AG10803 (cell line): ENCODE measurements at regions not wholly inside any gene's neighbourhood (a gene's known extent, or its start where the extent isn't known, plus 50 kb on each side); places are given as distances from the start of the nearest gene placed in this dataset.
A peak's percentile ranks its signal among the peaks of the same experiment; 100 is the strongest.

ENCODE experiments used
- DNase-seq: peaks from one replicate; pipeline ENCODE4 v3.0.0; 2010; ENCODE audit warnings: low read depth
- H3K4me3 ChIP-seq: 2 replicates; pipeline ENCODE4 v1.5.1; 2011; ENCODE audit warnings: mild to moderate bottlenecking, low read length, control low read depth
- CTCF ChIP-seq: conservative IDR thresholded peaks from 2 replicates; pipeline ENCODE4 v1.5.1; 2011; ENCODE audit warnings: mild to moderate bottlenecking, low read length, control low read depth, inconsistent platforms

DNA sequence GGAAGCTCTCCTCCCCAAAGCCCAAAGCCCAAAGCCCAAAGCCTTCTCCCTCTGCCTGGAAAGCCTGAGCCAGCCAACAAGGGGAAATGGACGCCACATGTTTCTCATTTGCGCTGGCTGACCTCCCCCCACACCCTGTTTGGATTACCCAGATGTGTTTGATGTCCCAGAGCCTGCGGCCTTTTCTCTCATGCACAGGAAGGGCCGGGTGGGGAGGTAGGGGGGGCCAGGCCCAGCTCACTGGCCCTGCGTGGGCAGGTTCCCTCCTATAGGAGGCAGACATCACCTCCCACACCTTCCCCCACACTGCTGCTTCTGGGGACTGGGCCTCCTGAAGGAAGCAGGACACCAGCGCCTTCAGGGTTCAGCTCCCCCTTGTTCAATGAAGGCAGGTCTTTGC, 116.3 kb downstream of the NAV1 start:
- peak; percentile 94 for DNase-seq
- peak; percentile 38 for TF ChIP-seq CTCF
- no peak overlapping the region for H3K4me3 ChIP-seq

DNA sequence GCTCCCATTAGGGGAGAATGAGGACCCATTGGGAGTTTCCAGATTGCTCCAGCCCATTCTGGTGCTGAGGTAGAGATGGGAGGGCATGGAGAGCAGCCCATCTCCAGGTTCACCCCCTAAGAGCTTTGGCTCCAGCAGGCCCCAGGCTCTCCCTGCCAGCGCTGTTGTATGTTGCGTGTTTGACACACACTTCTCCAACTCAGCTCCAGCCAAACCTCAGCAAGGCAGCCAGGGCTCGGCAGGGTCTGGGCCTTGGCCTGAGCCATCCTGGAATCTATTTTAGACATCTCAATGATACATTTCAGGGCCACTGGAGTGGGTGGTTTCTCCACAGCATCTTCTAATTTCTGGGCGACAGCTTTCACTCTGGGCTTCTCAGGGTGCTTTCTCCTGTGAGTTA, 117.0 kb downstream of the NAV1 start:
- no peak for TF ChIP-seq CTCF
- DNase-seq = peak; percentile 68
- H3K4me3 ChIP-seq = no peak overlapping the region

DNA sequence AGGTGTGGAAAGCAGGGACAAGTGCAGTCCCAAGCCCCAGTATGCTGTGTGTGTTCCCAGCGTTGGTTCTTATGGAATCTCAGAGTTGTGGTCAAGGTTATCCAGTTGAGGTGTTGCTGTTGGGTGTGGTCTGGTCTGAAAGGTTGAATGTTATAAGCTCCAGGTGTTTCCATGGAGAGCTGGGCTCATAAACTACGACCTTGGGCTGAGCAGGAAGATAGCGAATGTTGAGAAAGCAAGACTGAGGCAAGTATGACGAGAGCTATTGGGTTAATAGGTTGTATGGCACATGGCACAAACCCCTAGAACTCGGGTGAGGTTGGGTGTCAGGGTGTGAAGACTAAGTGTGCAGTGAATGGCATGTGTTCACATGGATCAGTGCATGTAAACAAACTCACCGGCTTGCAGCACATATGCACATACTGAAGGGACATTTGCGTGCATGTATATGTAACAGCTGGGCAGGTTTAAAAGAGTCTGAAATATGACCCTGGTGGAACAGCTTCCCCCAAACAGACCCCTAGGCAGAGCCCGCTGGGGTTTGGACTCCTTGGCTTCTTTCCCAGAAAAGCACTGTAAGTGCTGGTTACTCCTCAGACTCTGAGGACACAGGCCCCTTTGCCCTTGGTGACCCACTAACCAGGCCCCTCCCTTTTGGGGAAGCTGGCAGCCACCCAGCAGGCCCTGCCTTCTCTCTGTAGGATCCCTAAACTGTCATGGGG, 117.5 kb downstream of the NAV1 start:
- H3K4me3 ChIP-seq = no peak overlapping the region
- TF ChIP-seq CTCF = no peak
- DNase-seq = peak; percentile 31

GRCh38 chr1:201659572-201659971, 120.6 kb downstream of the NAV1 start:
- no peak for TF ChIP-seq CTCF
- no peak for DNase-seq

DNA sequence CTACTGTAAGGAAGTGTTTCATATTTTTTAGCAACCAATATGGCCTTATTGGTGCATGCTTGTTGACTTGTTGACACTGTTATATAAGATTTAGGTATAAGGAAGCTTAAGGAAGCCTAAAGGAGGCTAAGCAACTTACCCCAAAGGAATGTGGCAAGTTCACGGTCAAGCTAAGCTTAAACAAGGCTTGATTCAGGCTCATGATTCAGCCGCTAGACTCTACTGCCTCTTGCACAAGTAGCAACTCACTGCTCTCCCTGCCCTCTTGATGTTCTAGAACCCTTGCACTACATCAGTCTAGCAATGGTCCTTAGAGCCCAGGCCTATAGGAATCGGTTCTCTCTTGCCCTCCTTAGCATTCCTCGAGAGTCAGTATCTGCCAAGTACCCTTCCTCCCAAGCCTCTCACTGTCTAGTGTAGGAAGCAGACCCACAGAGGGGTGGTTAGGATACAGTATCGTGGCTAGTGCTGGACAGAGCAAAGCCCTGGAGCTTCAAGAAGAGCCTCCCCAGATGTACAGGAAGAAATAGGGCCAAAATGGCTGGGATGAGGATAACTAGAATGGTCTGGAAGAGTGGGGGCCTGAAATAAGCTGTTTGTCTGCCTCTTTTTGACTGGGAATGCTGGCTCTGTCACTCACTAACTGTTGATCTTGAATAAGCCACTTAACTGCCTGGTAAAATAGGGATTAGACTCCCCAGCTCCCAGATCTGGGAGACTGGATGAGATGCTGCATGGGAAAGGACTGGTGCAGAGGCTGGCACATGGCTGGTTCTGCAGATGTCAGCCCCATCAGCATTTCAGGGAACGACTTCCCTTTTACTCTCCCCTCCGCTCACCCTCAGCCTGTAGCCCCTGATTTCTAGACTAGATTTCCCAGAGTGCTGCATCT, 122.2 kb downstream of the NAV1 start:
- DNase-seq = peak; percentile 31
- no peak for TF ChIP-seq CTCF
- no peak overlapping the region for H3K4me3 ChIP-seq

More at GRCh38 chr1:201659572-201659971, 120.6 kb downstream of the NAV1 start:
- no peak overlapping the region for H3K4me3 ChIP-seq

DNA sequence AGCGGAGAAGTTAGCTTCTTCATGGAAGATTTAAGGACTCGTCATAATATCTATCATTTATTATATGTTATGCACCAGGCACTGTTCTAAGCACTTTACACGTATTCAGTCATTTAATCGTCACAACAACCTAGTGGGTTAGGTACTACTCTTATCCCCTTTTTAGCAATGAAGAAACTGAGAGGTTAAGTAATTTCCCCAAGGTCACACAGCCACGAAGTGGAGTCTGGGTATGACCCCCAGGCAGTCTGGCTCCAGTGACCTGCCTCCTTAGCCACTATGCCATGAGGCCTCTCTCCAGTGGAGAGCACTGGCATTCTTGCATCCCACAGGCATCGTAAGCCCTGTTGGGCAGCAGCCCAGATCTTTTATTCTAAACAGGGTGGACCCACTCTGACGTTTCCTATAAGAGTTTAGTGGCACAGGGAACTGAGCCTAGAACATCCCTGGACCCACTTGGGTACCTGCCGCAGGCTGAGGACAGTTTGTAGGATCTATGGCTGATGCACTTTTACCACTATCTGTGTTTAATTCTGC, 123.0 kb downstream of the NAV1 start:
- DNase-seq = no peak
- no peak for TF ChIP-seq CTCF
- no peak overlapping the region for H3K4me3 ChIP-seq
